HUES6 (cell line): ENCODE measurements at regions not wholly inside any gene's neighbourhood (a gene's known extent, or its start where the extent isn't known, plus 50 kb on each side); places are given as distances from the start of the nearest gene placed in this dataset.
"Not testable (repeated sequence)": the region's sequence is repeated elsewhere in the genome, so short reads cannot be mapped to it uniquely, and the experiment has no call there.

Source experiments
- H3K27ac ChIP-seq: 2 replicates; pipeline ENCODE4 v1.7.0; 2013; ENCODE audit warnings: low read depth, mild to moderate bottlenecking, low read length, inconsistent platforms
- H3K27me3 ChIP-seq: 2 replicates; pipeline ENCODE4 v1.6.1; 2013; ENCODE audit warnings: low read length; ENCODE audit not compliant: control insufficient read depth, insufficient read depth
- H3K36me3 ChIP-seq: 2 replicates; pipeline ENCODE4 v1.6.1; 2013; ENCODE audit warnings: low read length; ENCODE audit not compliant: control insufficient read depth, insufficient read depth
- H3K4me1 ChIP-seq: 2 replicates; pipeline ENCODE4 v1.6.1; 2013; ENCODE audit warnings: low read length; ENCODE audit not compliant: control insufficient read depth, insufficient read depth
- H3K4me3 ChIP-seq: 2 replicates; pipeline ENCODE4 v1.5.1; 2013; ENCODE audit warnings: low read depth, low read length
- H3K9ac ChIP-seq: one replicate; pipeline ENCODE4 v1.6.1; 2013; ENCODE audit warnings: mild to moderate bottlenecking, low read length
- H3K9me3 ChIP-seq: 2 replicates; pipeline ENCODE4 v1.6.1; 2013; ENCODE audit warnings: low read depth, low read length; ENCODE audit not compliant: control insufficient read depth, insufficient read depth

GRCh38 chr6:20023549-20024315, 186.6 kb downstream of the ID4 start:
- H3K27ac ChIP-seq, H3K36me3 ChIP-seq, H3K9me3 ChIP-seq, H3K4me1 ChIP-seq, H3K9ac ChIP-seq, H3K27me3 ChIP-seq, H3K4me3 ChIP-seq: not testable (repeated sequence)

- no peaks in the 10 kb centered on the region for H3K9me3 ChIP-seq
- peaks cover 5% of the 10 kb centered on the region; the same call in 1 of the 2 replicates for H3K4me1 ChIP-seq
- H3K9ac ChIP-seq: no peak overlapping the region
- H3K36me3 ChIP-seq: no peaks in the 10 kb centered on the region
- no peaks in the 10 kb centered on the region for H3K27me3 ChIP-seq
- H3K27ac ChIP-seq: no peak overlapping the region
- H3K4me3 ChIP-seq: no peak overlapping the region
Observed at GRCh38 chr6:20024316-20024673, 187.1 kb downstream of the ID4 start.

GRCh38 chr6:20024978-20025377, 187.3 kb downstream of the MBOAT1 start:
- Histone ChIP-seq H3K9ac (no peak overlapping the region), H3K4me1 (peaks cover 5% of the 10 kb centered on the region; the same call in 1 of the 2 replicates), H3K9me3 (no peaks in the 10 kb centered on the region), H3K36me3 (no peaks in the 10 kb centered on the region), H3K27ac (no peak overlapping the region), H3K4me3 (no peak overlapping the region), H3K27me3 (no peaks in the 10 kb centered on the region)

- Histone ChIP-seq H3K27me3 (no peaks in the 10 kb centered on the region), H3K9me3 (no peaks in the 10 kb centered on the region), H3K9ac (no peak overlapping the region), H3K4me3 (no peak overlapping the region), H3K4me1 (peaks cover 5% of the 10 kb centered on the region; the same call in 1 of the 2 replicates), H3K27ac (no peak overlapping the region), H3K36me3 (no peaks in the 10 kb centered on the region)
Observed at GRCh38 chr6:20025681-20026080, 186.6 kb downstream of the MBOAT1 start.

- H3K27me3 ChIP-seq: no peaks in the 10 kb centered on the region
- H3K4me1 ChIP-seq: peaks cover 5% of the 10 kb centered on the region; the same call in 1 of the 2 replicates
- no peaks in the 10 kb centered on the region for H3K9me3 ChIP-seq
- no peak overlapping the region for H3K9ac ChIP-seq
- no peaks in the 10 kb centered on the region for H3K36me3 ChIP-seq
- no peak overlapping the region for H3K4me3 ChIP-seq
- H3K27ac ChIP-seq: no peak overlapping the region
Observed at GRCh38 chr6:20028143-20028542, 184.1 kb downstream of the MBOAT1 start.

GRCh38 chr6:20028562-20028961, 183.7 kb downstream of the MBOAT1 start:
- Histone ChIP-seq H3K9ac (no peak overlapping the region), H3K27ac (no peak overlapping the region), H3K4me3 (no peak overlapping the region), H3K27me3 (no peaks in the 10 kb centered on the region), H3K4me1 (peaks cover 5% of the 10 kb centered on the region; the same call in 1 of the 2 replicates), H3K36me3 (no peaks in the 10 kb centered on the region), H3K9me3 (no peaks in the 10 kb centered on the region)

- H3K27ac ChIP-seq: no peak overlapping the region
- no peaks in the 10 kb centered on the region for H3K27me3 ChIP-seq
- H3K4me1 ChIP-seq: peaks cover 5% of the 10 kb centered on the region
- H3K9ac ChIP-seq: no peak overlapping the region
- no peak overlapping the region for H3K4me3 ChIP-seq
- H3K36me3 ChIP-seq: no peaks in the 10 kb centered on the region
- H3K9me3 ChIP-seq: no peaks in the 10 kb centered on the region
Observed at GRCh38 chr6:20029979-20030378, 182.3 kb downstream of the MBOAT1 start.

GRCh38 chr6:20031342-20031741, 180.9 kb downstream of the MBOAT1 start:
- H3K4me1 ChIP-seq: peaks cover 5% of the 10 kb centered on the region
- no peak overlapping the region for H3K4me3 ChIP-seq
- no peaks in the 10 kb centered on the region for H3K27me3 ChIP-seq
- H3K27ac ChIP-seq: no peak overlapping the region
- no peaks in the 10 kb centered on the region for H3K36me3 ChIP-seq
- H3K9ac ChIP-seq: no peak overlapping the region
- H3K9me3 ChIP-seq: no peaks in the 10 kb centered on the region

GRCh38 chr6:20033697-20034407, 178.4 kb downstream of the MBOAT1 start:
- no peak overlapping the region for H3K9ac ChIP-seq

GRCh38 chr6:20034408-20034769, 177.9 kb downstream of the MBOAT1 start:
- Histone ChIP-seq H3K36me3 (no peaks in the 10 kb centered on the region), H3K27me3 (no peaks in the 10 kb centered on the region), H3K9me3 (no peaks in the 10 kb centered on the region), H3K27ac (no peak overlapping the region), H3K4me1 (no peaks in the 10 kb centered on the region; the same call in 1 of the 2 replicates), H3K4me3 (no peak overlapping the region), H3K9ac (no peak overlapping the region)

More at GRCh38 chr6:20033697-20034407, 178.4 kb downstream of the MBOAT1 start:
- Histone ChIP-seq H3K9me3 (no peaks in the 10 kb centered on the region), H3K27ac (no peak overlapping the region), H3K4me1 (no peaks in the 10 kb centered on the region; the same call in 1 of the 2 replicates), H3K27me3 (no peaks in the 10 kb centered on the region), H3K4me3 (no peak overlapping the region), H3K36me3 (no peaks in the 10 kb centered on the region)

- H3K9me3 ChIP-seq: no peaks in the 10 kb centered on the region
- H3K27ac ChIP-seq: no peak overlapping the region
- no peaks in the 10 kb centered on the region for H3K36me3 ChIP-seq
- H3K9ac ChIP-seq: no peak overlapping the region
- no peaks in the 10 kb centered on the region; the same call in 1 of the 2 replicates for H3K4me1 ChIP-seq
- no peaks in the 10 kb centered on the region for H3K27me3 ChIP-seq
- no peak overlapping the region for H3K4me3 ChIP-seq
Observed at GRCh38 chr6:20036141-20036677, 176.1 kb downstream of the MBOAT1 start.
